ENCODE measurements at regions not wholly inside any gene's neighbourhood (a gene's known extent, or its start where the extent isn't known, plus 50 kb on each side); places are given as distances from the start of the nearest gene placed in this dataset.

GRCh38 chr14:76686646-76687045, 74.6 kb upstream of the VASH1 start:
- no peak for DNase-seq (ENCODE audit: low spot score)
- TF ChIP-seq CTCF (IDR thresholded peaks at IDR 0.05; ENCODE audit: extremely low read depth, missing control alignments) = no peak

GRCh38 chr14:76687611-76688382, 73.5 kb upstream of the VASH1 start:
- no peak for TF ChIP-seq CTCF (IDR thresholded peaks at IDR 0.05; ENCODE audit: extremely low read depth, missing control alignments)
- DNase-seq (ENCODE audit: low spot score) = no peak

- no peak for TF ChIP-seq CTCF (IDR thresholded peaks at IDR 0.05; ENCODE audit: extremely low read depth, missing control alignments)
- DNase-seq (ENCODE audit: low spot score) = no peak
Observed at GRCh38 chr14:76688383-76688671, 72.9 kb upstream of the VASH1 start.

- no peak for TF ChIP-seq CTCF (IDR thresholded peaks at IDR 0.05; ENCODE audit: extremely low read depth, missing control alignments)
- no peak for DNase-seq (ENCODE audit: low spot score)
Observed at GRCh38 chr14:76690502-76691105, 70.7 kb upstream of the VASH1 start.

GRCh38 chr14:76694106-76694505, 67.2 kb upstream of the VASH1 start:
- TF ChIP-seq CTCF (IDR thresholded peaks at IDR 0.05; ENCODE audit: extremely low read depth, missing control alignments) = no peak
- no peak for DNase-seq (ENCODE audit: low spot score)

GRCh38 chr14:76695263-76695920, 65.9 kb upstream of the VASH1 start:
- no peak for DNase-seq (ENCODE audit: low spot score)
- no peak for TF ChIP-seq CTCF (IDR thresholded peaks at IDR 0.05; ENCODE audit: extremely low read depth, missing control alignments)

GRCh38 chr14:76696361-76696760, 64.9 kb upstream of the VASH1 start:
- no peak for DNase-seq (ENCODE audit: low spot score)
- no peak for TF ChIP-seq CTCF (IDR thresholded peaks at IDR 0.05; ENCODE audit: extremely low read depth, missing control alignments)

Data from GM20000 (cell line).